RWPE2 (cell line): ENCODE measurements at regions not wholly inside any gene's neighbourhood (a gene's known extent, or its start where the extent isn't known, plus 50 kb on each side); places are given as distances from the start of the nearest gene placed in this dataset.

Experiments
- ATAC-seq: fragments of 200-7000 bp; cut with Tn5 transposase; 3 replicates; pipeline ENCODE4 v1.9.1; 2021; ENCODE audit warnings: low read depth
- DNase-seq: peaks from one replicate; pipeline ENCODE4 v3.0.0-alpha.2; 2020; ENCODE audit warnings: low spot score
- H3K27ac ChIP-seq: fragments of 450-650 bp; 2 replicates; pipeline ENCODE4 v1.5.1; 2017; ENCODE audit warnings: mild to moderate bottlenecking; ENCODE audit not compliant: poor library complexity, severe bottlenecking
- H3K27me3 ChIP-seq: fragments of 250-450 bp; sonication (Bioruptor Pico); 2 replicates; pipeline ENCODE4 v1.5.1; 2021; ENCODE audit warnings: mild to moderate bottlenecking, moderate library complexity; ENCODE audit not compliant: insufficient read depth, poor library complexity, severe bottlenecking
- H3K36me3 ChIP-seq: fragments of 250-450 bp; sonication (Bioruptor Pico); 2 replicates; pipeline ENCODE4 v1.5.1; 2020; ENCODE audit warnings: low read depth, mild to moderate bottlenecking, moderate library complexity
- H3K4me1 ChIP-seq: fragments of 250-450 bp; sonication (Bioruptor Pico); 2 replicates; pipeline ENCODE4 v1.5.1; 2021; ENCODE audit warnings: mild to moderate bottlenecking, moderate library complexity; ENCODE audit not compliant: insufficient read depth, poor library complexity, severe bottlenecking
- H3K4me3 ChIP-seq: fragments of 250-450 bp; sonication (Bioruptor Pico); 2 replicates; pipeline ENCODE4 v1.5.1; 2021; ENCODE audit warnings: mild to moderate bottlenecking, moderate library complexity; ENCODE audit not compliant: severe bottlenecking
- H3K9me3 ChIP-seq: fragments of 250-450 bp; sonication (Bioruptor Pico); 2 replicates; pipeline ENCODE4 v1.5.1; 2021; ENCODE audit warnings: mild to moderate bottlenecking, moderate library complexity; ENCODE audit not compliant: severe bottlenecking
- TF ChIP-seq, protein P1 (sequence below): fragments of 450-650 bp; IDR thresholded peaks from one replicate; pipeline ENCODE4 v1.5.1; 2017; ENCODE audit warnings: mild to moderate bottlenecking, moderate library complexity; ENCODE audit not compliant: poor library complexity, severe bottlenecking

DNA sequence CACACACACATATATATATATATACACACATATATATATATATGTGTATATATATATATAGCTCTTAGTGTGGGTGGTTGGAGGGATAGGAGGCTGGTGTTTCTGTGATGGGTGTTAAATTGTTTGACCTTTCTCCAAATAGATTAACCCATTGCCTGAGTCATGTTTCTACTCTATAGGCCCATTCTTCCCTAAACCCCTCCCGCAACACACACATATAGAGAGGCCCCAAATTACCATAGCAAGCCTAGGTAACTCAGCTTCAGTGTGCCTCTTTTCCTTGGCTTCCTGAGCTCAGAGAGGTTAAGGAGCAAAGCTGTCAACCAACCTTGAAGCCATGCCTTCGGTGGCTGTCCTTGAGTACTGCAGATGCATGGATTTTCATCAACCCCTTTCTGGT, 98.7 kb upstream of the ADO start:
- no peaks in the 10 kb centered on the region for H3K4me1 ChIP-seq
- no peak for DNase-seq
- H3K27me3 ChIP-seq, result no peaks in the 10 kb centered on the region
- TF ChIP-seq, protein P1, sequence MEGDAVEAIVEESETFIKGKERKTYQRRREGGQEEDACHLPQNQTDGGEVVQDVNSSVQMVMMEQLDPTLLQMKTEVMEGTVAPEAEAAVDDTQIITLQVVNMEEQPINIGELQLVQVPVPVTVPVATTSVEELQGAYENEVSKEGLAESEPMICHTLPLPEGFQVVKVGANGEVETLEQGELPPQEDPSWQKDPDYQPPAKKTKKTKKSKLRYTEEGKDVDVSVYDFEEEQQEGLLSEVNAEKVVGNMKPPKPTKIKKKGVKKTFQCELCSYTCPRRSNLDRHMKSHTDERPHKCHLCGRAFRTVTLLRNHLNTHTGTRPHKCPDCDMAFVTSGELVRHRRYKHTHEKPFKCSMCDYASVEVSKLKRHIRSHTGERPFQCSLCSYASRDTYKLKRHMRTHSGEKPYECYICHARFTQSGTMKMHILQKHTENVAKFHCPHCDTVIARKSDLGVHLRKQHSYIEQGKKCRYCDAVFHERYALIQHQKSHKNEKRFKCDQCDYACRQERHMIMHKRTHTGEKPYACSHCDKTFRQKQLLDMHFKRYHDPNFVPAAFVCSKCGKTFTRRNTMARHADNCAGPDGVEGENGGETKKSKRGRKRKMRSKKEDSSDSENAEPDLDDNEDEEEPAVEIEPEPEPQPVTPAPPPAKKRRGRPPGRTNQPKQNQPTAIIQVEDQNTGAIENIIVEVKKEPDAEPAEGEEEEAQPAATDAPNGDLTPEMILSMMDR, result no peak
- ATAC-seq, result no peak
- H3K36me3 ChIP-seq, result no peaks in the 10 kb centered on the region
- no peaks in the 10 kb centered on the region for H3K9me3 ChIP-seq
- H3K4me3 ChIP-seq, result no peak overlapping the region
- no peak overlapping the region for H3K27ac ChIP-seq

GRCh38 chr10:62707810-62708209, 96.7 kb upstream of the ADO start:
- TF ChIP-seq, protein P1, result no peak
- no peak for ATAC-seq
- H3K27ac ChIP-seq, result no peak overlapping the region

DNA sequence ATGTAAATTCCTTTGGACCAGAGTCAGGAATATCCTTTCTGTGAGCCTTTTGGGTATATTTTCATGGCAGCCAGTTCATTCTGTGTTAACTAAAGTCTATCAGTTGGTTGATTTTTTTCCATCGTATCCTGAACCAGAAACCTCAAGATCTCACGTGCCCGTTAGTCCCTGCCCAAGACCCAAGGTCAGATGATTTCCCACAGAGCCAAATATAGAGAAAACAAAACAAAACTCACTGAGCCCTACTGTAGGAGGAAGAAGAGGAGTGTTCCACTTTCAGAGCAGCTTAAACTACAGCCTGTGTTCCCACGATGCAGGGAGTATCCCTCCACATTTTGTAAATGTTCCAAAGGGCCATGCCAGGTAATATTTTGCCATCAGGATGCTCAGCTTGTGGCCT, 96.0 kb upstream of the ADO start:
- DNase-seq (no peak), ATAC-seq (no peak)
- no peaks in the 10 kb centered on the region for H3K4me1 ChIP-seq
- TF ChIP-seq, protein P1, result no peak
- H3K4me3 ChIP-seq, result no peak overlapping the region
- no peaks in the 10 kb centered on the region for H3K27me3 ChIP-seq
- no peaks in the 10 kb centered on the region for H3K36me3 ChIP-seq
- no peak overlapping the region for H3K27ac ChIP-seq
- H3K9me3 ChIP-seq, result no peaks in the 10 kb centered on the region

More at GRCh38 chr10:62707810-62708209, 96.7 kb upstream of the ADO start:
- Histone ChIP-seq H3K9me3 (no peaks in the 10 kb centered on the region), H3K27me3 (no peaks in the 10 kb centered on the region), H3K4me1 (no peaks in the 10 kb centered on the region), H3K36me3 (no peaks in the 10 kb centered on the region), H3K4me3 (no peak overlapping the region)
- DNase-seq, result no peak

DNA sequence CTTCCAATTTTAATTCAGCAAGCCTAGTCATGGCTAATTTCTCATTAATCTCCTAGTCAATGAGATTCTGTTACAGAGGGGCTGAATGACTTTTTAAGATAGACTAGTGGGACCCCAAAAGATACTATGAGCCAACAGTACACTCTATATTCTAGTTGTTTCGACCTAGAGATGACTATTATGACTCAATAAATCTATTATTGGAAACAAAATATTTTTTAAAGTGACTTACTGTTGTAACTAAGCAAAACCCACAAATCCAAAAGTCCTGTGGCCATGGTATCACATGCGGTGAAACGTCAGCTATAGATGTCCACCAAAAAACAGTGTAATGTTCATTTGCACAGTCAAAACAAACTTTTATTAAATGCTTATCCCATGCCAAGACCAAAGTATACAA, 95.3 kb upstream of the ADO start:
- TF ChIP-seq, protein P1, result no peak
- DNase-seq (no peak), ATAC-seq (no peak)
- Histone ChIP-seq H3K9me3 (no peaks in the 10 kb centered on the region), H3K27me3 (no peaks in the 10 kb centered on the region), H3K36me3 (no peaks in the 10 kb centered on the region), H3K4me3 (no peak overlapping the region), H3K27ac (no peak overlapping the region), H3K4me1 (no peaks in the 10 kb centered on the region)

- no peaks in the 10 kb centered on the region for H3K4me1 ChIP-seq
- no peak for ATAC-seq
Measured at GRCh38 chr10:62710182-62710581, 94.3 kb upstream of the ADO start.

More at GRCh38 chr10:62710182-62710581, 94.3 kb upstream of the ADO start:
- no peak for DNase-seq
- no peaks in the 10 kb centered on the region for H3K27me3 ChIP-seq
- no peaks in the 10 kb centered on the region for H3K9me3 ChIP-seq
- H3K27ac ChIP-seq, result no peak overlapping the region
- H3K36me3 ChIP-seq, result no peaks in the 10 kb centered on the region
- H3K4me3 ChIP-seq, result no peak overlapping the region
- TF ChIP-seq, protein P1, result no peak
